Nephron progenitor cell (in vitro differentiated cells): ENCODE measurements at regions not wholly inside any gene's neighbourhood (a gene's known extent, or its start where the extent isn't known, plus 50 kb on each side); places are given as distances from the start of the nearest gene placed in this dataset.

ENCODE experiments used
- DNase-seq: peaks from one replicate; pipeline ENCODE4 v3.0.0; 2021
- H3K27ac Mint-ChIP-seq: 2 replicates; pipeline ENCODE4 v1.8.0; 2021; ENCODE audit warnings: mild to moderate bottlenecking, moderate library complexity, mixed read lengths
- H3K27me3 Mint-ChIP-seq: 2 replicates; pipeline ENCODE4 v1.8.0; 2021; ENCODE audit warnings: mild to moderate bottlenecking, low read depth, mixed read lengths; ENCODE audit not compliant: poor library complexity
- H3K36me3 Mint-ChIP-seq: 2 replicates; pipeline ENCODE4 v1.8.0; 2021; ENCODE audit warnings: low read depth, mixed read lengths
- H3K4me1 Mint-ChIP-seq: 2 replicates; pipeline ENCODE4 v1.8.0; 2021; ENCODE audit warnings: mixed read lengths
- H3K4me3 Mint-ChIP-seq: 2 replicates; pipeline ENCODE4 v1.8.0; 2021; ENCODE audit warnings: mild to moderate bottlenecking, moderate library complexity, mixed read lengths
- H3K9me3 Mint-ChIP-seq: 2 replicates; pipeline ENCODE4 v1.8.0; 2021; ENCODE audit warnings: mild to moderate bottlenecking, moderate library complexity, mixed read lengths
- CTCF ChIP-seq: fragments of 200-600 bp; sonication (generic); IDR thresholded peaks from 2 replicates; pipeline ENCODE4 v1.5.0; 2021; ENCODE audit warnings: antibody characterized with exemption

- no peaks in the 10 kb centered on the region for H3K9me3 Mint-ChIP-seq
- peaks cover 5% of the 10 kb centered on the region for H3K27me3 Mint-ChIP-seq
- no peaks in the 10 kb centered on the region for H3K36me3 Mint-ChIP-seq
These were observed 465.4 kb downstream of the ETV1 start for GRCh38 chr7:13524076-13524475.

GRCh38 chr7:13532028-13532753 lies 457.3 kb downstream of the ETV1 start:
- Mint-ChIP-seq H3K4me1 (no peaks in the 10 kb centered on the region), H3K36me3 (no peaks in the 10 kb centered on the region), H3K9me3 (no peaks in the 10 kb centered on the region), H3K27ac (no peak overlapping the region), H3K27me3 (no peaks in the 10 kb centered on the region), H3K4me3 (no peak overlapping the region)
- no peak for DNase-seq
- TF ChIP-seq CTCF, result no peak

More at GRCh38 chr7:13524076-13524475, 465.4 kb downstream of the ETV1 start:
- no peaks in the 10 kb centered on the region for H3K4me1 Mint-ChIP-seq
- TF ChIP-seq CTCF, result no peak
- no peak for DNase-seq
- no peak overlapping the region for H3K27ac Mint-ChIP-seq
- H3K4me3 Mint-ChIP-seq, result no peak overlapping the region

GRCh38 chr7:13538669-13539068 lies 450.8 kb downstream of the ETV1 start:
- Mint-ChIP-seq H3K4me3 (no peak overlapping the region), H3K9me3 (no peaks in the 10 kb centered on the region), H3K27ac (no peak overlapping the region), H3K36me3 (no peaks in the 10 kb centered on the region), H3K27me3 (no peaks in the 10 kb centered on the region), H3K4me1 (no peaks in the 10 kb centered on the region)
- DNase-seq, result no peak
- no peak for TF ChIP-seq CTCF

- no peak for TF ChIP-seq CTCF
- H3K27me3 Mint-ChIP-seq, result no peaks in the 10 kb centered on the region
- no peak overlapping the region for H3K27ac Mint-ChIP-seq
- no peak for DNase-seq
- H3K4me1 Mint-ChIP-seq, result no peaks in the 10 kb centered on the region
- no peaks in the 10 kb centered on the region for H3K9me3 Mint-ChIP-seq
- no peaks in the 10 kb centered on the region for H3K36me3 Mint-ChIP-seq
- no peak overlapping the region for H3K4me3 Mint-ChIP-seq
These were observed 449.0 kb downstream of the ETV1 start for GRCh38 chr7:13540429-13540828.

GRCh38 chr7:13541326-13541725 lies 448.1 kb downstream of the ETV1 start:
- Mint-ChIP-seq H3K27me3 (no peaks in the 10 kb centered on the region), H3K4me3 (no peak overlapping the region), H3K36me3 (no peaks in the 10 kb centered on the region), H3K4me1 (no peaks in the 10 kb centered on the region), H3K9me3 (no peaks in the 10 kb centered on the region), H3K27ac (no peak overlapping the region)
- no peak for TF ChIP-seq CTCF
- no peak for DNase-seq

GRCh38 chr7:13542451-13542850 lies 447.0 kb downstream of the ETV1 start:
- no peaks in the 10 kb centered on the region for H3K4me1 Mint-ChIP-seq
- no peaks in the 10 kb centered on the region for H3K9me3 Mint-ChIP-seq
- no peak for DNase-seq
- H3K27me3 Mint-ChIP-seq, result no peaks in the 10 kb centered on the region
- no peak for TF ChIP-seq CTCF
- no peaks in the 10 kb centered on the region for H3K36me3 Mint-ChIP-seq
- H3K4me3 Mint-ChIP-seq, result no peak overlapping the region
- no peak overlapping the region for H3K27ac Mint-ChIP-seq
